HL-60 (cell line): ENCODE measurements at regions not wholly inside any gene's neighbourhood (a gene's known extent, or its start where the extent isn't known, plus 50 kb on each side); places are given as distances from the start of the nearest gene placed in this dataset.

ENCODE experiments used
- CTCF ChIP-seq: IDR thresholded peaks from one replicate; pipeline ENCODE4 v1.5.1; 2011; ENCODE audit warnings: low read length, control low read depth, inconsistent platforms; ENCODE audit not compliant: insufficient read depth
- REST ChIP-seq: IDR thresholded peaks from 2 replicates; pipeline ENCODE4 v1.6.1; 2012; ENCODE audit warnings: low read depth; ENCODE audit not compliant: insufficient replicate concordance

- TF ChIP-seq CTCF = no peak
- TF ChIP-seq REST = no peak
Observed at GRCh38 chr2:16943279-16943958, 277.8 kb upstream of the CYRIA start.
